Fibroblast of upper back skin (primary cell): ENCODE measurements at regions not wholly inside any gene's neighbourhood (a gene's known extent, or its start where the extent isn't known, plus 50 kb on each side); places are given as distances from the start of the nearest gene placed in this dataset.

Experiments
- DNase-seq: peaks from one replicate; pipeline ENCODE4 v3.0.0-alpha.2; 2013

GRCh38 chr2:40814616-40815015 lies 362.7 kb upstream of the SLC8A1 start:
- no peak for DNase-seq

- DNase-seq: peak; percentile 2
Measured at GRCh38 chr2:40820319-40820718, 368.4 kb upstream of the SLC8A1 start.

- no peak for DNase-seq
Measured at GRCh38 chr2:40823478-40823877, 371.6 kb upstream of the SLC8A1 start.

GRCh38 chr2:40824278-40824677 lies 372.4 kb upstream of the SLC8A1 start:
- no peak for DNase-seq

GRCh38 chr2:40827392-40827791 lies 375.5 kb upstream of the SLC8A1 start:
- peak; percentile 9 for DNase-seq

- no peak for DNase-seq
Measured at GRCh38 chr2:40831321-40831873, 379.5 kb upstream of the SLC8A1 start.

- no peak for DNase-seq
Measured at GRCh38 chr2:40841856-40842255, 390.0 kb upstream of the SLC8A1 start.

GRCh38 chr2:40844353-40845277 lies 392.7 kb upstream of the SLC8A1 start:
- DNase-seq: peak; percentile 3

GRCh38 chr2:40851661-40852060 lies 399.8 kb upstream of the SLC8A1 start:
- DNase-seq: peak; percentile 3

- no peak for DNase-seq
Measured at GRCh38 chr2:40859617-40860016, 407.7 kb upstream of the SLC8A1 start.

GRCh38 chr2:40867829-40868228 lies 415.9 kb upstream of the SLC8A1 start:
- DNase-seq: no peak

GRCh38 chr2:40872580-40872979 lies 420.7 kb upstream of the SLC8A1 start:
- no peak for DNase-seq

GRCh38 chr2:40874380-40874779 lies 422.5 kb upstream of the SLC8A1 start:
- no peak for DNase-seq

GRCh38 chr2:40877734-40878288 lies 425.9 kb upstream of the SLC8A1 start:
- no peak for DNase-seq

- no peak for DNase-seq
Measured at GRCh38 chr2:40879305-40879704, 427.4 kb upstream of the SLC8A1 start.

GRCh38 chr2:40886100-40886499 lies 434.2 kb upstream of the SLC8A1 start:
- no peak for DNase-seq

- DNase-seq: no peak
Measured at GRCh38 chr2:40886655-40887054, 434.8 kb upstream of the SLC8A1 start.

GRCh38 chr2:40896358-40896757 lies 444.5 kb upstream of the SLC8A1 start:
- DNase-seq: no peak

- DNase-seq: no peak
Measured at GRCh38 chr2:40914666-40915065, 462.8 kb upstream of the SLC8A1 start.

- DNase-seq: no peak
Measured at GRCh38 chr2:40915651-40916050, 463.8 kb upstream of the SLC8A1 start.

- no peak for DNase-seq
Measured at GRCh38 chr2:40935349-40935748, 483.5 kb upstream of the SLC8A1 start.

- no peak for DNase-seq
Measured at GRCh38 chr2:40937284-40937683, 485.4 kb upstream of the SLC8A1 start.

- DNase-seq: no peak
Measured at GRCh38 chr2:40953341-40953740, 501.5 kb upstream of the SLC8A1 start.

GRCh38 chr2:40955042-40955441 lies 503.2 kb upstream of the SLC8A1 start:
- DNase-seq: no peak
